OCI-LY3 (cell line): ENCODE measurements at regions not wholly inside any gene's neighbourhood (a gene's known extent, or its start where the extent isn't known, plus 50 kb on each side); places are given as distances from the start of the nearest gene placed in this dataset.

Experiments used
- EZH2phosphoT487 ChIP-seq: fragments of 200-600 bp; shearing (Covaris generic); IDR thresholded peaks from 2 replicates; pipeline ENCODE4 v1.6.1; 2018; ENCODE audit warnings: antibody characterized with exemption, mixed run types, low read depth
- TF ChIP-seq, protein P1 (sequence below): fragments of 200-600, 300-600 bp; sonication (generic); IDR thresholded peaks from 2 replicates; pipeline ENCODE4 v1.5.1; 2014; ENCODE audit warnings: antibody characterized with exemption, low read length, low read depth

GRCh38 chr1:68347415-68347814, 102.3 kb downstream of the RPE65 start:
- TF ChIP-seq, protein P1, sequence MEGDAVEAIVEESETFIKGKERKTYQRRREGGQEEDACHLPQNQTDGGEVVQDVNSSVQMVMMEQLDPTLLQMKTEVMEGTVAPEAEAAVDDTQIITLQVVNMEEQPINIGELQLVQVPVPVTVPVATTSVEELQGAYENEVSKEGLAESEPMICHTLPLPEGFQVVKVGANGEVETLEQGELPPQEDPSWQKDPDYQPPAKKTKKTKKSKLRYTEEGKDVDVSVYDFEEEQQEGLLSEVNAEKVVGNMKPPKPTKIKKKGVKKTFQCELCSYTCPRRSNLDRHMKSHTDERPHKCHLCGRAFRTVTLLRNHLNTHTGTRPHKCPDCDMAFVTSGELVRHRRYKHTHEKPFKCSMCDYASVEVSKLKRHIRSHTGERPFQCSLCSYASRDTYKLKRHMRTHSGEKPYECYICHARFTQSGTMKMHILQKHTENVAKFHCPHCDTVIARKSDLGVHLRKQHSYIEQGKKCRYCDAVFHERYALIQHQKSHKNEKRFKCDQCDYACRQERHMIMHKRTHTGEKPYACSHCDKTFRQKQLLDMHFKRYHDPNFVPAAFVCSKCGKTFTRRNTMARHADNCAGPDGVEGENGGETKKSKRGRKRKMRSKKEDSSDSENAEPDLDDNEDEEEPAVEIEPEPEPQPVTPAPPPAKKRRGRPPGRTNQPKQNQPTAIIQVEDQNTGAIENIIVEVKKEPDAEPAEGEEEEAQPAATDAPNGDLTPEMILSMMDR = no peak
- no peak for TF ChIP-seq EZH2phosphoT487
